GM21528 (cell line): ENCODE measurements at regions not wholly inside any gene's neighbourhood (a gene's known extent, or its start where the extent isn't known, plus 50 kb on each side); places are given as distances from the start of the nearest gene placed in this dataset.
"Not testable (repeated sequence)": the region's sequence is repeated elsewhere in the genome, so short reads cannot be mapped to it uniquely, and the experiment has no call there.

Source experiments
- ATAC-seq: cut with Tn5 transposase; IDR thresholded peaks from one replicate; pipeline ENCODE4 v1.9.1; 2021; ENCODE audit warnings: mild to moderate bottlenecking, moderate library complexity; ENCODE audit not compliant: unreplicated experiment, low FRiP score

GRCh38 chr16:48811478-48811877 lies 201.5 kb upstream of the N4BP1 start:
- ATAC-seq = no peak

- no peak for ATAC-seq
Observed at GRCh38 chr16:48810803-48811453, 200.9 kb upstream of the N4BP1 start.

- no peak for ATAC-seq
Observed at GRCh38 chr16:48810436-48810802, 200.4 kb upstream of the N4BP1 start.

- no peak for ATAC-seq
Observed at GRCh38 chr16:48790151-48790550, 180.2 kb upstream of the N4BP1 start.

GRCh38 chr16:48788475-48788874 lies 178.5 kb upstream of the N4BP1 start:
- ATAC-seq = no peak

DNA sequence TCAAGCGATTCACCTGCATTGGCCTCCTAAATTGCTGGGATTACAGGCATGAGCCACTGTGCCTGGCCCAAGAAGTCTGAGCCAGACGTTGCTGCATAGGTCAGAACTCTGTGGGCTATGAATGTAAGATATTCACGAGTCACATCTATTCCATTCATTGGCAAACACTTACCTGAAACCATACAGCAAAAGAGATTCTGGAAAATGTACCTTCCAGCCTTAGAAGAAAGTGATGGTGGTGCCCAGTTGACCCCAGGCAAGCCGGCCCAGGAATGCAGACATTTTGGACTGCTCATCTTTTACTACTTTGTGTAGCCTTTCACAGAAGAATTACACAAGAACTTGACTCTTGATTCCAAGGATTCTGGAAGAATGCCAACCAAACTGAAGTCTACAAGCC lies 135.6 kb upstream of the N4BP1 start:
- no peak for ATAC-seq

- no peak for ATAC-seq
Observed at GRCh38 chr16:48740964-48741363, 131.0 kb upstream of the N4BP1 start.

DNA sequence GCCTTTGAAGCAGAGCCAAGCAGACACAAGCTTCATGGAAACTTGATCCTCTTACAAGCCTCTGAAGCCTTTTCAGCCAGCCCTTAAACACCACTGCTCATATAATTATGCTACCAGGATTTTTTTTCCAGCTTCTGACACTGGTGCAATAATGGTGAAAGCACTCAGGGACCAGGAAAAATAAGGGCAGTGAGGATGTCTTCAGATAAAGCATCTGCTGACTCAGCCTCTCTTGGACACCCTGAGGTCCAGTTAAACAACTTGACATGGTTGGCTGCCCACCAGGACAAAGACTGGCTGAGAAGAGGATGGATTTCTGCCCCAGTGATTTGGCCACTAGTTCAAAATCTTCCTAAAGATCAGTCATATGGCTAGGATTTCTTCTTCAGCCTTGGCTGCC lies 124.2 kb upstream of the N4BP1 start:
- ATAC-seq = no peak

DNA sequence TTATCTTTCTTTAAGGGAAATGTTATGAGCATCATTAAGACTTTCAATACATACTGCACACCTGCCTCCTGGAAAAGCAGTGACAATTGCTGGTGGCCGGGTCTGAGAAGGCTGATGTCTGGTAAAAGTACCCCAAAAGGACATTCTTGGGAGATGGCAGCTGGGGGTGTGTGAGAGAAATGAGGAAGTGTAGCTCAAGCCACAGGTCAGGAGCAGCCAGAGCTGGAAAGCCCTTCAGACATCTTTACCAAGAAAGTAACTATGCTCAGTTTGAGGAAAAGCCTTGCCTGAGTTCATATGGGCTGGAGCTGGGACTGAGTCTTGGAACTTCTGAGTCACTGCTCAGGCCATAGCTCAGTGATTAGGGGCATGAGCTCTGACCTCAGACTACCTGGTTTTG lies 94.7 kb upstream of the N4BP1 start:
- ATAC-seq = no peak

GRCh38 chr16:48687421-48688038 lies 77.5 kb upstream of the N4BP1 start:
- peak; percentile 83 for ATAC-seq

- ATAC-seq = no peak
Observed at GRCh38 chr16:48684148-48684547, 74.2 kb upstream of the N4BP1 start.

DNA sequence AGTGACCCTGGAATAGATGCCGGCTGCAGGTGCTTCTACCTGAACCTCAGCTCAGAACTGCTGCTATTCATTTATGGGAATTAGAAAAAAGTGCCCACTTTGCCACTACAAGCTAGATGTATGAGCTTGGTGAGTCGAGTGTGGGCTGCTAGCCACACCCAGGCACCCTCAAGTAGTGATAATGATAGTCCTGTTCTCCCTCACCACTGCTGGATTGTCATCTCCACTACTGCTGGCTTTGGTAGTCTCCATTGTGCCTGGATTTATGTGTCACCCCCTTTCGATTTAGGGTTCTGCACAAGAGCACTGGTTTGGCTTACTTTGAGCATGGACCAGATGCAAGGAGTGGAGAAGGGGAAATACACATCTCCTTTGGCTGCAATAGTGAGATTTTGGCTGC lies 73.0 kb upstream of the N4BP1 start:
- ATAC-seq = no peak

- ATAC-seq = no peak
Observed at GRCh38 chr16:48681520-48681919, 71.5 kb upstream of the N4BP1 start.

DNA sequence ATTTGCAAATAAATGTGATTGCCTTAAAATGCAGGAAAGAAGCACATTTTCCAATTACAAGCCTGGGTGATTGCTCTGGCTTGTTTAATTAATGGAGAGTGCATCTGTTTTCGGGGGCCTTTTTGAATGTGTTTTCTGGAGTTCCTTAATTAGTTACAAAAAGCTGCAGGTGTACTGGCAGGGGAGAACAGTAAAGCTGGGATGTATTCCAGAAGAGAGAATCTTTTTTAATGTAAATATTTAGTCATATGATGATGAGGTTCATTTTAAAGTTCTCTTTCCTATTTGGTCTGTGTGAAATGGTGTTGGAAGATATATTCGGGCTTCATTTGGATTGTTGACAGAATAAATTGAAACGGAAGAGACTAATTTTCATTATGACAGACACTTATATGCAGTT lies 70.9 kb upstream of the N4BP1 start:
- ATAC-seq = no peak

DNA sequence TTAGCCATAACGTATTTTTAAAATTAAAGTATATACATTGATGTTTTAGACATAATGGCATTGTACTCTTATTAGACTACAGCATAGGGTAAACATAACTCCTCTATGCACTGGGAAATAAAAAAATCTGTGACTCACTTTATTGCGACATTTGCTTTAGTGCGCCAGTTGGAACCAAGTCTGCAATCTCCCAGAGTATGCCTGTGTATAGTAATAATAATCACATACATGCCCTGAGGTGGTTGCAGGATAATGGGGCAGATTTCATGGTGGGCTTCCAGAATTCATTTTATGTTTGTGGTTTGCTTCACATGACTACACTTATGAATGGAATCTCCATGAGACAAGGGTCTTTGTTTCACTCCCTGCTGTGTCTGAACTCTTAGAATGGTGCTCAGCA lies 66.9 kb upstream of the N4BP1 start:
- no peak for ATAC-seq

- ATAC-seq = not testable (repeated sequence)
Observed at GRCh38 chr16:48668184-48668583, 58.2 kb upstream of the N4BP1 start.

- no peak for ATAC-seq
Observed at GRCh38 chr16:48659940-48660339, 50.0 kb upstream of the N4BP1 start.
